ENCODE measurements at regions not wholly inside any gene's neighbourhood (a gene's known extent, or its start where the extent isn't known, plus 50 kb on each side); places are given as distances from the start of the nearest gene placed in this dataset.
"Not testable (repeated sequence)": the region's sequence is repeated elsewhere in the genome, so short reads cannot be mapped to it uniquely, and the experiment has no call there.

- no peaks in the 10 kb centered on the region for H3K4me1 ChIP-seq (ENCODE audit: control insufficient read depth, insufficient read depth, low read length)
- ChIA-PET POLR2A (no interaction called here), CTCF (no interaction called here)
- H3K9me3 ChIP-seq (ENCODE audit: control insufficient read depth, insufficient read depth, low read depth, low read length) = no peaks in the 10 kb centered on the region
- no peak for TF ChIP-seq ZBTB1 (tag by site-specific recombination; IDR thresholded peaks at IDR 0.05)
- no peak for TF ChIP-seq ZNF404 (tag by site-specific recombination; IDR thresholded peaks at IDR 0.05)
- no peak for TF ChIP-seq ZNF76 (tag by site-specific recombination; IDR thresholded peaks at IDR 0.05; ENCODE audit: borderline replicate concordance, low read depth)
- no peak for TF ChIP-seq ZBTB20 (tag by site-specific recombination; IDR thresholded peaks at IDR 0.05)
- TF ChIP-seq, protein P1, sequence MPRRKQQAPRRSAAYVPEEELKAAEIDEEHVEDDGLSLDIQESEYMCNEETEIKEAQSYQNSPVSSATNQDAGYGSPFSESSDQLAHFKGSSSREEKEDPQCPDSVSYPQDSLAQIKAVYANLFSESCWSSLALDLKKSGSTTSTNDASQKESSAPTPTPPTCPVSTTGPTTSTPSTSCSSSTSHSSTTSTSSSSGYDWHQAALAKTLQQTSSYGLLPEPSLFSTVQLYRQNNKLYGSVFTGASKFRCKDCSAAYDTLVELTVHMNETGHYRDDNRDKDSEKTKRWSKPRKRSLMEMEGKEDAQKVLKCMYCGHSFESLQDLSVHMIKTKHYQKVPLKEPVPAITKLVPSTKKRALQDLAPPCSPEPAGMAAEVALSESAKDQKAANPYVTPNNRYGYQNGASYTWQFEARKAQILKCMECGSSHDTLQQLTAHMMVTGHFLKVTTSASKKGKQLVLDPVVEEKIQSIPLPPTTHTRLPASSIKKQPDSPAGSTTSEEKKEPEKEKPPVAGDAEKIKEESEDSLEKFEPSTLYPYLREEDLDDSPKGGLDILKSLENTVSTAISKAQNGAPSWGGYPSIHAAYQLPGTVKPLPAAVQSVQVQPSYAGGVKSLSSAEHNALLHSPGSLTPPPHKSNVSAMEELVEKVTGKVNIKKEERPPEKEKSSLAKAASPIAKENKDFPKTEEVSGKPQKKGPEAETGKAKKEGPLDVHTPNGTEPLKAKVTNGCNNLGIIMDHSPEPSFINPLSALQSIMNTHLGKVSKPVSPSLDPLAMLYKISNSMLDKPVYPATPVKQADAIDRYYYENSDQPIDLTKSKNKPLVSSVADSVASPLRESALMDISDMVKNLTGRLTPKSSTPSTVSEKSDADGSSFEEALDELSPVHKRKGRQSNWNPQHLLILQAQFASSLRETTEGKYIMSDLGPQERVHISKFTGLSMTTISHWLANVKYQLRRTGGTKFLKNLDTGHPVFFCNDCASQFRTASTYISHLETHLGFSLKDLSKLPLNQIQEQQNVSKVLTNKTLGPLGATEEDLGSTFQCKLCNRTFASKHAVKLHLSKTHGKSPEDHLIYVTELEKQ (tag by site-specific recombination; IDR thresholded peaks at IDR 0.05; ENCODE audit: borderline replicate concordance) = no peak
- TF ChIP-seq KLF9 (tag by site-specific recombination; IDR thresholded peaks at IDR 0.05; ENCODE audit: low read depth) = no peak
- no peak for TF ChIP-seq KLF7 (tag by site-specific recombination; IDR thresholded peaks at IDR 0.05; ENCODE audit: borderline replicate concordance)
- TF ChIP-seq ZNF341 (tag by site-specific recombination; IDR thresholded peaks at IDR 0.05; ENCODE audit: low read depth) = no peak
- TF ChIP-seq, protein P2, sequence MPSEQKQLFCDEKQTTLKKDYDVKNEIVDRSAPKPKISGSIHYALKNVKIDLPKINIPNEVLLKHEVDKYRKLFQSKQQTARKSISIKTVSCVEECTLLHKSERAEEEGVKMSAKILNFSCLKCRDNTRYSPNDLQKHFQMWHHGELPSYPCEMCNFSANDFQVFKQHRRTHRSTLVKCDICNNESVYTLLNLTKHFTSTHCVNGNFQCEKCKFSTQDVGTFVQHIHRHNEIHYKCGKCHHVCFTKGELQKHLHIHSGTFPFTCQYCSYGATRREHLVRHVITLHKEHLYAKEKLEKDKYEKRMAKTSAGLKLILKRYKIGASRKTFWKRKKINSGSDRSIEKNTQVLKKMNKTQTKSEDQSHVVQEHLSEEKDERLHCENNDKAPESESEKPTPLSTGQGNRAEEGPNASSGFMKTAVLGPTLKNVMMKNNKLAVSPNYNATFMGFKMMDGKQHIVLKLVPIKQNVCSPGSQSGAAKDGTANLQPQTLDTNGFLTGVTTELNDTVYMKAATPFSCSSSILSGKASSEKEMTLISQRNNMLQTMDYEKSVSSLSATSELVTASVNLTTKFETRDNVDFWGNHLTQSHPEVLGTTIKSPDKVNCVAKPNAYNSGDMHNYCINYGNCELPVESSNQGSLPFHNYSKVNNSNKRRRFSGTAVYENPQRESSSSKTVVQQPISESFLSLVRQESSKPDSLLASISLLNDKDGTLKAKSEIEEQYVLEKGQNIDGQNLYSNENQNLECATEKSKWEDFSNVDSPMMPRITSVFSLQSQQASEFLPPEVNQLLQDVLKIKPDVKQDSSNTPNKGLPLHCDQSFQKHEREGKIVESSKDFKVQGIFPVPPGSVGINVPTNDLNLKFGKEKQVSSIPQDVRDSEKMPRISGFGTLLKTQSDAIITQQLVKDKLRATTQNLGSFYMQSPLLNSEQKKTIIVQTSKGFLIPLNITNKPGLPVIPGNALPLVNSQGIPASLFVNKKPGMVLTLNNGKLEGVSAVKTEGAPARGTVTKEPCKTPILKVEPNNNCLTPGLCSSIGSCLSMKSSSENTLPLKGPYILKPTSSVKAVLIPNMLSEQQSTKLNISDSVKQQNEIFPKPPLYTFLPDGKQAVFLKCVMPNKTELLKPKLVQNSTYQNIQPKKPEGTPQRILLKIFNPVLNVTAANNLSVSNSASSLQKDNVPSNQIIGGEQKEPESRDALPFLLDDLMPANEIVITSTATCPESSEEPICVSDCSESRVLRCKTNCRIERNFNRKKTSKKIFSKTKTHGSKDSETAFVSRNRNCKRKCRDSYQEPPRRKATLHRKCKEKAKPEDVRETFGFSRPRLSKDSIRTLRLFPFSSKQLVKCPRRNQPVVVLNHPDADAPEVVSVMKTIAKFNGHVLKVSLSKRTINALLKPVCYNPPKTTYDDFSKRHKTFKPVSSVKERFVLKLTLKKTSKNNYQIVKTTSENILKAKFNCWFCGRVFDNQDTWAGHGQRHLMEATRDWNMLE (tag by site-specific recombination; conservative IDR thresholded peaks at IDR 0.05; ENCODE audit: low read depth) = no peak
- H3K27ac ChIP-seq (ENCODE audit: extremely low read depth, low read depth, low read length) = no peak overlapping the region
- no peak overlapping the region for H3K4me3 ChIP-seq (ENCODE audit: low read depth, low read length)
- H3K36me3 ChIP-seq (ENCODE audit: control insufficient read depth in 2 of 2, insufficient read depth in 1 of 2, low read length in 2 of 2) = no peaks in the 10 kb centered on the region
Measured at GRCh38 chrX:151100799-151101198, 75.6 kb upstream of the GPR50 start.

GRCh38 chrX:151113200-151113599 is 63.2 kb upstream of the GPR50 start:
- POLR2A ChIA-PET; H3K9me3 ChIP-seq (ENCODE audit: control insufficient read depth, insufficient read depth, low read depth, low read length); H3K4me3 ChIP-seq (ENCODE audit: low read depth, low read length); H3K4me1 ChIP-seq (ENCODE audit: control insufficient read depth, insufficient read depth, low read length); H3K27ac ChIP-seq (ENCODE audit: extremely low read depth, low read depth, low read length); H3K36me3 ChIP-seq (ENCODE audit: control insufficient read depth in 2 of 2, insufficient read depth in 1 of 2, low read length in 2 of 2): not testable (repeated sequence)
- TF ChIP-seq PRDM1 (tag by site-specific recombination; IDR thresholded peaks at IDR 0.05) = peak; percentile 98
- CTCF ChIA-PET = interaction anchor here (0.7 kb wide), 1 partner anchor 779 kb away, joined by 3 read pairs; no protein-coding TSS in a partner anchor

All from HEK293 (cell line).